ENCODE measurements at regions not wholly inside any gene's neighbourhood (a gene's known extent, or its start where the extent isn't known, plus 50 kb on each side); places are given as distances from the start of the nearest gene placed in this dataset.
"Not testable (repeated sequence)": the region's sequence is repeated elsewhere in the genome, so short reads cannot be mapped to it uniquely, and the experiment has no call there.

- DNase-seq = no peak
These were observed 245.0 kb downstream of the ADCYAP1 start for GRCh38 chr18:1149709-1150108.

- no peak for DNase-seq
These were observed 245.7 kb downstream of the ADCYAP1 start for GRCh38 chr18:1150344-1150743.

GRCh38 chr18:1152958-1153357 is 248.3 kb downstream of the ADCYAP1 start:
- not testable (repeated sequence) for DNase-seq

- no peak for DNase-seq
These were observed 268.9 kb downstream of the ADCYAP1 start for GRCh38 chr18:1173593-1173992.

GRCh38 chr18:1177232-1177631 is 272.6 kb downstream of the ADCYAP1 start:
- no peak for DNase-seq

- DNase-seq = no peak
These were observed 286.7 kb downstream of the ADCYAP1 start for GRCh38 chr18:1191341-1191740.

- DNase-seq = no peak
These were observed 308.5 kb downstream of the ADCYAP1 start for GRCh38 chr18:1213126-1213525.

GRCh38 chr18:1222880-1223279 is 318.2 kb downstream of the ADCYAP1 start:
- DNase-seq = no peak

- no peak for DNase-seq
These were observed 322.4 kb downstream of the ADCYAP1 start for GRCh38 chr18:1227025-1227424.

GRCh38 chr18:1229634-1230033 is 325.0 kb downstream of the ADCYAP1 start:
- no peak for DNase-seq

- DNase-seq = no peak
These were observed 328.2 kb downstream of the ADCYAP1 start for GRCh38 chr18:1232867-1233266.

GRCh38 chr18:1240701-1241100 is 336.0 kb downstream of the ADCYAP1 start:
- DNase-seq = no peak

- DNase-seq = no peak
These were observed 339.9 kb downstream of the ADCYAP1 start for GRCh38 chr18:1244397-1245122.

- DNase-seq = no peak
These were observed 342.2 kb downstream of the ADCYAP1 start for GRCh38 chr18:1246827-1247226.

GRCh38 chr18:1252534-1252933 is 347.9 kb downstream of the ADCYAP1 start:
- no peak for DNase-seq

GRCh38 chr18:1252936-1253335 is 348.3 kb downstream of the ADCYAP1 start:
- DNase-seq = no peak

GRCh38 chr18:1253827-1254226 is 349.2 kb downstream of the ADCYAP1 start:
- DNase-seq = no peak

- DNase-seq = no peak
These were observed 356.4 kb downstream of the ADCYAP1 start for GRCh38 chr18:1261054-1261453.

- DNase-seq = no peak
These were observed 362.4 kb downstream of the ADCYAP1 start for GRCh38 chr18:1267021-1267420.

GRCh38 chr18:1270081-1270480 is 365.4 kb downstream of the ADCYAP1 start:
- DNase-seq = no peak

GRCh38 chr18:1273469-1273868 is 368.8 kb downstream of the ADCYAP1 start:
- no peak for DNase-seq

GRCh38 chr18:1292167-1292566 is 387.5 kb downstream of the ADCYAP1 start:
- DNase-seq = no peak

- DNase-seq = no peak
These were observed 389.6 kb downstream of the ADCYAP1 start for GRCh38 chr18:1294229-1294628.

GRCh38 chr18:1296237-1296636 is 391.6 kb downstream of the ADCYAP1 start:
- no peak for DNase-seq

- DNase-seq = no peak
These were observed 398.2 kb downstream of the ADCYAP1 start for GRCh38 chr18:1302861-1303260.
